ENCODE measurements at regions not wholly inside any gene's neighbourhood (a gene's known extent, or its start where the extent isn't known, plus 50 kb on each side); places are given as distances from the start of the nearest gene placed in this dataset.

DNA sequence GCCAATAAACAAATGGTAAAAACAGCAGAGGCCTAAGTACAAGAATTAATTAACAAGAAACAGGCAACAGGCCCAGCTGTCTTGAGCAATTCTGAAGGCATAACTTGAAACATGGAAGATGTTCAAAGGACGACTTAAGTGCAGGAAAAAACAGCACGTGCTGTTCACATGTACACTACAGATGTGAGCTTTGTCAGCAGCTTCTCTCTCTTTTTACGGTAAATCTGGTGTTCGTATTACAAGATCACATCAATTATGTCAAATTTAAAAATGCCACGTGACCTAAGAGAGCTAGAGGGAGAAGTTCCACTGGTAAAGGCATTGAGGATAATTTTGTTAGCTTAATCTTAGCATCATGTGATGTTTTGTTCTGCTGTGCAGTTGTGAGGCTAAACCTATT lies 281.1 kb downstream of the PSAT1 start:
- H3K4me3 ChIP-seq (ENCODE audit: low read length) = no peak overlapping the region
- DNase-seq (ENCODE audit: low read depth, low spot score) = no peak

DNA sequence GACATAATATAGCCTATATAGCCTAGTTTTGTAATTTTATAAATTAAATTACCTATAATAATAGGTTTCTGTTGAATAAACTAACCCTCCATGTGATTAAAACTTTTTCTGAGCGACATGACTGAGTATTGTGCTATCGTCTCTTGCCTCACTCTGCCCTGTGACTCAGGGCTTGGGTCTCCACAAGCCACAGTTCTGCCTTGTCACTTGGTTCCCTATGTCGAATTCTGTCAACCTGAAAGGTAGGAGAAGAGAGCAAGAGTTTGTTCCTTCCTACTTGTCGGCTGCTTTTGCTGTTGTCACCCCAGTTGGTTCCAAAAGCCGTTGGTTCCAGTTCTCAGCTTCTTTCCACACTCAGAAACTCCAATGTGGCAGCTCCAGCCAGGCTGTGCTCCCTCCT lies 285.9 kb downstream of the PSAT1 start:
- DNase-seq (ENCODE audit: low read depth, low spot score) = no peak
- no peak overlapping the region for H3K4me3 ChIP-seq (ENCODE audit: low read length)

DNA sequence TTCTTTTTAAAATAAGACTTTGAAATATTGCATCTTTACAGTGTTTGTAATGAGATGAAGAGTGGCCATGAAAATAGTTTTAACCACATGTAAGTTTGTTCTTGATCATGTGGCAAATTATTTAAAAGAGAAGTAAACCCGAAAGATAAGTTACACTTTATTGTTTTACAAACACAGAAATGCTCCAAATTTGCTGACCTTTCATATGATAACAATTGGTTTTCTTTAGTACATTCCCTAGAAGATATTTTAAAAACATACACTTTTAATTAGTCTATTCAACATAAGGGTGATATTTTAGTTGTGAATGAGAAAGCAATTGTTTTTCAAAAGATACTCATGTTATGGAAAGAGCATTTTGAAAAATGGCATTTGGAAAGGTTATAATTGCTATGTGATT lies 287.7 kb downstream of the PSAT1 start:
- DNase-seq (ENCODE audit: low read depth, low spot score) = no peak
- no peak overlapping the region for H3K4me3 ChIP-seq (ENCODE audit: low read length)

DNA sequence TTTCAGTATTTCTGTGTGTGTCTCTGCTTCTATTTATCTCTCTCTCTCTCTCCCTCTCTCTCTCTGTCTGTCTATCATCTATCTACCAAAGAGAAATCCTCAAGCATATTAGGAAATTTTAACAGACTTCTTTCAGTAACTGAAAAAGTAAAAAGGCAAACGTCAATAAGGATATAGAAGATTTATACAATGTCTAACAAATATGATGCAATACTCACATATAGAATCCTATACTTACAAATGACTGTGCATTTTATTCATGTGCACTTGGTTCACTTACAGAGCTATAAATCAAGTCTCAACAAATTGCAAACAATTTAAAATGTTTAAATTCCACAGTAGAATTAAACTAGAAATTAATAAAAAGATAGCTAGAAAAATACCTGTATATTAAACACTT lies 289.0 kb downstream of the PSAT1 start:
- no peak for DNase-seq (ENCODE audit: low read depth, low spot score)
- no peak overlapping the region for H3K4me3 ChIP-seq (ENCODE audit: low read length)

DNA sequence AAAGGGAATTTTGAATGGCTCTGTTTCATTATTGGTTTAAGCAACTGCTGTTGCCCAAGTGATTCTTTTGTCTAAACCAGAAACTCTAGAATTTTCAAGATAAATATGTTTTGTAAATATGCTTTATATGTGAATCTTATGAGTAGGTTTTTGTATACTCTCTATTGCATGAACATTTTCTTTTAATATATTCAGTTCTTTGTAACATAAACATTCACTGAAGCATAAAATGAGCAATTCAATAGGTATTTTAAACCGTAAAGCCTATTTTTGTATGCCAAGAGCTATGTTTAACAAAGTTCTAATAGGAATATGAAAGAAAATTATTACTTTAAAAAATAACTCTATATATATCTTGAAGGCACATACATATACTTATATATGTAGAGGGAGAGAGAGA lies 293.1 kb downstream of the PSAT1 start:
- H3K4me3 ChIP-seq (ENCODE audit: low read length) = no peak overlapping the region
- DNase-seq (ENCODE audit: low read depth, low spot score) = no peak

DNA sequence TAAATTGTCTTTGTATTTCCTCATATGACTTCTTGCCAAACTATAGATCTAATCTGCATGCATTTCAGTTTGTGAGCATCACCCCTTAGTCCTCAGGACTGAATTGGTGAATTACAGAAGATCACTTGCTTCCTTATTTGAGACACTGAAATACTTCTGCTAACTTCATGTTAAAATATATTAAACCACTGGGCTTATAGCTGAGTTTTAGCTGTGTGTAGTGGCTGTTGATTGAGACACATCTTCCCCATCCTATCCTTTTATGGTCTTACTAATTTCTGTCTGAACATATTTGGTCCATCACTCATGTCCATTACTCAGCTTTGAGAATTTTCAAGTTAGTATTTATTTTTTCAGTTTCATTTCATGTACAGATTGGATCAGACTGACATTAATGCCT lies 295.9 kb downstream of the PSAT1 start:
- H3K4me3 ChIP-seq (ENCODE audit: low read length) = no peak overlapping the region
- DNase-seq (ENCODE audit: low read depth, low spot score) = no peak

DNA sequence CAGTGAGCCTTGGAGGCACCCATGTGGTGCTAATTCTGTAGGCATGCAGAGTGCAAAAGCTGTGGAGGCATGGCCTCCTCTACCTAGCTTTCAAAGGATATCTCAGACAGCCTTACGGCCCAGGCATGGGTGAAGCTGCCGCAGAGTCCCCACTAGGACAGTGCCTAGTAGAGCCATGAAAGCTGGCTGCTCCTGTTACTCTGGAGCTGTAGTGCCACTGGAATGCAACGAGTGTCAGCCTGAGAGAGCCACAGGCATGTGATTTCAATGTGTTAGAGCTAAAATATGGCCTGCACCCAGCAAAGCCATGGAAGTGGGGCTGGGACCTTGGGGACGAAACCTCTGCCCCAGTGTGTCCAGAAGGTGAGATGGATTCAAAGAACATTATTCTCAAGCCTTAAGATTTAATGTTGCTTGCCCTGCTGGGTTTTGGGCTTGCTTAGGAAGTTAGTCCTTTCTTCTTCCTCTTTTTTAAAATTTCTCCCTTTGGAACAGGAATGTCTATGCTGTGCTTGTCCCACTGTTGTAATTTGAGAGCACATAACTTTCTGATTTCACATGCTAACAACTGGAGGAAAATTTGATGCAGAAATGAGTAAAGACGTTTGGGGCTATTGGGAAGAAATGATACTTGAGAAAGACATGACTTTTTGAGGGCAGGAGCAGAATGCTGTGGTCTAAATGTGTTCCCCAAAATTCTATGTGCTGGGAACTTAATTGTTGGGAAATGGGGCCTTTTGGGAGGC lies 298.4 kb downstream of the PSAT1 start:
- DNase-seq (ENCODE audit: low read depth, low spot score) = no peak
- H3K4me3 ChIP-seq (ENCODE audit: low read length) = no peak overlapping the region

DNA sequence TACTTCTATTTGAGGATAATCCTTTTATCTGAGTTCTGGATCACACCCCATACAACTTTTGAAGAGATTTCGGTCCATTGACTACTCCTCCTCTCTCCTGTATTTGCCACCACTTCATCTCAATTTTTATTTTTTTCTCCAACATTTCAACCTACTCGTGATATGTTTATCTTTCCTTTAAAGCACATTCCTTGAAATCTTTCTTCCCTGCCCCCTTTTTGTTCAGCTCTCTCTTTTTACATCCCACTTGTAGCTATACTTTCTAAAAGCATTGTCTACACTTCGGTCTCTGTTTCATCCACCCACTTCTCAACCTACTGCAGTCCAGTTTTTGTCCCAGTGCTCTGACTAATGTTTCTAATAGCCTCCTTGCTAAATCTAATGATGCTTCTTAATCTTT lies 299.4 kb downstream of the PSAT1 start:
- no peak overlapping the region for H3K4me3 ChIP-seq (ENCODE audit: low read length)
- no peak for DNase-seq (ENCODE audit: low read depth, low spot score)

DNA sequence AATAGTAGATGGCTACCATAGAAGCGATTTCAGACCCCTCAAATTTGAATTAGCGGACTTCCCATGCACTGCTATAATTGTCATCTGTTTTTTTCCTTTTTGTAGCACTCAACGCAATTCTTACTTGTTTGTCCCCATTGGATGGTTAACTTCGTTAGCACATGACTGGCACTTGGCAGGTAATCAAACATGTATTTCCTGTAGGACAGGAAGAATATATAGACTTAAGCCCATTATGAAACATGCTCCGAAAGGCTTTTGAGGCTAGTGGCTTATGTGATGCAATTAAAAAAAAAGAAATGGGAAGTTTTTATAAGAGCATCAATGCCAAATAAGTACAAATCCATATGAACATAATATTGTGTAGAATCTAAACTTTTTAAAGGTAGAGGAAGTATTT lies 301.2 kb downstream of the PSAT1 start:
- no peak overlapping the region for H3K4me3 ChIP-seq (ENCODE audit: low read length)
- DNase-seq (ENCODE audit: low read depth, low spot score) = no peak

DNA sequence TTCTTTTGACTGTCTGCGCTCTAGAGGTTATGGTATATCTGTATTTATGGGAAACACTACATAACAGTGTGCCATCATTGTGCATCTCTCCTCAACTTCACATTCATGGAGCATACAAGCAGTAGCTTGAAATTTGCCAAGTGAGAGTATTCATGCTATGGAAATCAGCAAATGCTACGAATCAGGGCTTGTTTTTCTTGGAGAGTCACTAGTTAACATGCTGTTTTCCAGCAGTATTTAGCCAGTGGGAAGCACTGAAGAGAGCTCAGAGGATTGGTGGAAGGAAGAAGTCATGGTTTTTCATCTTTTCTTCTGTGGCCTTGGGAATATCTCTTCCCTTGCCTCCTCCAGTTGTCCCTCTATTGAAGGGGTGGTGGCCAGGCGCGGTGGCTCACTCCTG lies 303.0 kb downstream of the PSAT1 start:
- DNase-seq (ENCODE audit: low read depth, low spot score) = no peak
- H3K4me3 ChIP-seq (ENCODE audit: low read length) = no peak overlapping the region

DNA sequence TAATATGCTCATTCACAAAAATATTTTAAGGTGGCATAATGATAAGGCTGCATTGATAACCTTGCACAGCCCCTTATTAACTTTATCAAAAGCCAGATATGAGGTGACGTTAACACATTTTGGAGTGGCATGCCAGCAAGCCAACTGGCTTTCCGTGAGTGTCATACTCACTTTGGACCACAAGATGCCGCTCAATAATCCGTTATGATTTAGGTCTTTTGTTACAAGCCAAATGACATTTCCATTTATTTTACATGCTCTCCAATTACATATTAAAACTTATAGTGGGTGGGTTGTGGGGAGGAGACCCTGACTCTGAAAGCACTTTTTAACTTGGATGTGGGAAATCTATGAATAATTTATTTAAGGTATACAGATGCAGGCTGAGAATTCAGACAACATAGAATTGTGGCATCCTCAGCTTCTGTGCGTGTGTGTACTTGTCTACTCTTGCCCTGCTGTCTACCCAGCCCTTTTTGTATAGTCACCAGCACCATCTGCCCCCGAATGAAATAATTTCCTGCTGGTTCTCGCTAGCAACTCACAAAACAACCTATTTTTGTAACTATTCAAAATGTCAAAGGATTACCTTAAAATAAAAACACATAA lies 305.1 kb downstream of the PSAT1 start:
- no peak overlapping the region for H3K4me3 ChIP-seq (ENCODE audit: low read length)
- DNase-seq (ENCODE audit: low read depth, low spot score) = peak; percentile 36

DNA sequence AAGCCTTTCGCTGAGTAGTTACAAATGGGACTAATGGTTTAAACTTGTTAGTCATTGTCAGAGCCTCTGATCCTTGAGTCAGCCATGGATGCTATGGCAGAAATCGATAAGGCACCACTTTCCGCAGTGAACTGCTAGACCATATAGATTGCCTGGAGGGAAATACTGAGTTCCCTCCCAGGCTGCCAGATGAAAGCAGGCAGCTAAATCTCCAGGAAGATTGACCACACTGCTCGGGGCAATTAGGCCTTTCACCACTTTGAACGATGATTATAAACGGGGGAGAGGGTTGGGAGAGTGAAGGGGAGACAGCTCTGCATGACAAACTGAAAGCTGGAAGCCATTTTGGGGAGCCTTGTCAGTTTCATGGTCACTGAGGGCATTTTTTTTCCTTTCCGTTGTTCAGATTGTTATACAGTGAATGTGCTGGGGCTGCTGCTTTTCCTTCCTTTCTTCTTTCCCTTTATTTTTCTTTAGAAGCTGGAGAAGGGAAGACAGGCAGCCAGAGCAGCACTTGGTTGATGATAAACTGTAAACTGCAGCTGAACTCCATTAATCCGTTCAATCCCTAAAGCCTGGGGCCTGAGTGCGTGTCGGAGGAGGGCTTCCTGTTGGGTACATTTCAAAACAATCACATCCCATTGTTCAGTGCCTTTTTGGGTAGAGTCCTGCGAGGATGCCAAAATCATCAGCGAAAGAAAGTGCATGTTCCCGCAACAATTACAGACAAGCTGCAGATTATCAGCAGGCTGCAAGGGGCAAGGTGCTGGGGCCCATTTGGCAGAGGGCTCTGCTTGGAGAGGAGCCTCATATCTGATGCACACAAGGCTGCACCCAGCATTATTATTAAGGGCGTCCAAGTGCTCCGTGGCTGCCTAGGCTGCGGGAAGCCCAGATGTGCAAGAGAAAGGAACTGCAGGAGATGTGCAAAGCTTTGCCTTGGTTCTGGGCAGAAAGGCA lies 308.4 kb downstream of the PSAT1 start:
- DNase-seq (ENCODE audit: low read depth, low spot score) = no peak
- H3K4me3 ChIP-seq (ENCODE audit: low read length) = no peak overlapping the region

DNA sequence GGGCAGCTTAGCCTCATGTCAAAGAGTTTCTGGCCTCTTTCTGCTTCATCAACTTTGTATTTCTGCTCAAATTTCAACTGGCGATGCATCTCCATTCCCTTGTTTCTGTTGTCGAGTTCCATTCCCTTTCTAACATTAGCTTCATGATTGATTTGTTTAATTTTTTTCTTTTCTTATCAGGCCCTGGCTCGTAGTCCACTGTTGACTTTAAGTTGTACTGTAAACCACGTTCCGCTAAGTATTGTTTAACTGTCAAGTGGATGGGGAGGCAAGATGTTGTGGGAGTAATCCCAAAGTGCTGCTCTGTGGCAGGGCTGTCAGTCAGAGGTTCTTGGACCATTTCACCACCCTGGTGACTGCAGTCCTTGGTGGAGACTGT lies 309.1 kb downstream of the PSAT1 start:
- no peak overlapping the region for H3K4me3 ChIP-seq (ENCODE audit: low read length)
- no peak for DNase-seq (ENCODE audit: low read depth, low spot score)

DNA sequence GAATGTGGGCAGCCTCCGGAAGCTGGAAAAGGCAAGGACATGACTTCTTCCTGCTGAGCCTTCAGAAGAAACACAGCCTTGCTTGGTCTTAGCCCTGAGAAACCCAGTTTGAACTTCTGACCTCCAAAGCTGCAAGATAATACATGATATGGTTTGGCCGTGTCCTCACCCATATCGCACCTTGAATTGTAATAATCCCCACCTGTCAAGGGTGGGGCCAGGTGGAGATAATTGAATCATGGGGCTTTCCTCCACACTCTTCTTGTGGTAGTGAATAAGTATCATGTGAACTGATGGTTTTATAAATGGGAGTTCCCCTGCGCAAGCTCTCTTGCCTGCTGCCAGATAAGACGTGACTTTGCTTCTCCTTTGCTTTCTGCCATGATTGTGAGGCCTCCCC lies 310.9 kb downstream of the PSAT1 start:
- no peak overlapping the region for H3K4me3 ChIP-seq (ENCODE audit: low read length)
- no peak for DNase-seq (ENCODE audit: low read depth, low spot score)

DNA sequence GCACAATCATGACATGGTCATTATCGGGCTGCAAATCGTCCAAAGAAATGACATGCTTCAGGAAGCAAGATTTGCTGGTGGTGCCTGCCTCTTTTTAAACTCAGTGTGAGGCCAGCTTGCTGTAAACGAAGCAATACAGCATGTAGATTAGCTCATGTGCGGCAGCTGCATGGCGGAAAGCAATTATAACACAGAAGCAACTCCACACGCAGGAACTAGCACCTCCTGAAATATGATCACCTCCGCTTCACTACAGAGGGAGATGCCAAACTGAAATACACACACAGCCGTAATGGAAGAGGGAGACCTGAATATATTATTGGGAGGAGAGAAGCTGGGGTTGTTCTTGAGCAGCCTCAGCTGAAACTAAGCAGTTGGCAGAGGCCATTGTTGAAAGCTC lies 312.5 kb downstream of the PSAT1 start:
- no peak overlapping the region for H3K4me3 ChIP-seq (ENCODE audit: low read length)
- no peak for DNase-seq (ENCODE audit: low read depth, low spot score)

DNA sequence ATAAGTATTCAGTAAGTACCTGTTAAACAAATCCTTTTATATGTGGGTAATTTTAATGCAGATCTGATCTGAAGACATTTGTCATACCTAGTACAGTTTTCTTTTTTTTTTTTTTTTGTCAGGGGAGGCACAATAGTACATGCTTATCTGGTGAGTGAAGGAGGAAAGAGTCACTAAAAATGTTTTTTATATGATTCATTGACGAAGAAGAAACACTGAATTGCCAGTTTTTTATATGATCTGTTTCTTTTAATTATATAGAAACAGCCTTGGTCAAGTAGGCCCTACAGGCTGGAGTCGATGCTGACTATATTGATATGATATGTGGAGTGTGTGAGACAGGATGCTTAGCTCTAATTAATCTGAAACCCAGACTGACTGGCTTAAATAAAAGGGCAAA lies 315.2 kb downstream of the PSAT1 start:
- no peak for DNase-seq (ENCODE audit: low read depth, low spot score)
- no peak overlapping the region for H3K4me3 ChIP-seq (ENCODE audit: low read length)

DNA sequence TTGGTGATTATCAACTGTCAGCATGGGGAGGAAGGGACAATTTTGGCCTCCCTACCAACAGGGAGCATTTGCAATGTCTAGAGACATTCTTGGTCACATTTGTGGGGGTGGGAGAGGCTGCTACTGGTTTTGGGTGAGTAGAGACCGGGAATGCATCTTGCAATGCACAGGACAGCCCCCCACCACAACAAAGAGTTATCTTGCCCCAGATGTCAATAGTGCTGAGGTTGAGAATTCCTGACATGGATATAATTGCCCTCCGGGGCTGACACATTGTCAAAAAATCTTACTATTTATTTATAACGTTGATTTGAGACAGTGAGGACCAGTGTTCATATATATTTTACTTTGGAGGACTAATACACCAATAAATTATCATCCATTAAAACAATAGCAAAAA lies 316.1 kb downstream of the PSAT1 start:
- no peak for DNase-seq (ENCODE audit: low read depth, low spot score)
- H3K4me3 ChIP-seq (ENCODE audit: low read length) = no peak overlapping the region

DNA sequence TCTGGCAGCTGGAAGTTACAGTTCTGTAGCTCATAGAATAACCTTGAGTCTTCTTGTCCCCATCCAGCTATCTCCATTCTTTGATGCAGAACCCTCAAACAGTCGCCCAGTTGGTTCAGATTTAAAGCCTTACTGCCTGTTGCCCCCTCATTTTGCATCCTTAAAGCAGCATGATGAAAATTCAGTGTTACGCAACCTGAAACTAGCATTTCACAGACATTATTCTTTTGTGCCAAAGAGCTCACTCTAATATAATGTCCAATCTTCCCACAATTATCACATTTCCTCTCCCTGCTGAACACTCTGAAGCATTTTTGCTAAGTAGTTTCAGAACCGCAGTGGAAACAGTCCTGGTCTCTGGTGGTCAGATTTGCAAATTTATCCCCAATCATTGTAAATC lies 318.0 kb downstream of the PSAT1 start:
- DNase-seq (ENCODE audit: low read depth, low spot score) = no peak
- no peak overlapping the region for H3K4me3 ChIP-seq (ENCODE audit: low read length)

DNA sequence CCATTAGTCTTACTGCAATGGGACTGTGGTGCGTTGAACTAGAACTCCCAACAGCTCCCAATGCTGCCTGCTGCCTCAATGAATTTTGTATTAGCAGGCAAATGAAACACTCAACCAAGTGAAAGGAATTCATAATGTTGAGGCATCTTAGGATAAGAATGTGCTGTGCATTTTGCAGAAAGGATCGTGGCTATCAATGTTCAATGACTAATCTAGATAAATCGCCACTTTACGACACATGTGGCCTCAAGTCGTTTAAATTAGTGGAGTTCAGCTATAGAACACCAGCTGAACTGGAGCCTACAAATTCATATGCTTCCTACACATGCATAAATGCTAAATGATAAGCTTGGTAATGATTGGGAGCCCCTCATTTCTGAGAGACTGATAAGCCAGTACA lies 318.4 kb downstream of the PSAT1 start:
- DNase-seq (ENCODE audit: low read depth, low spot score) = no peak
- H3K4me3 ChIP-seq (ENCODE audit: low read length) = no peak overlapping the region

DNA sequence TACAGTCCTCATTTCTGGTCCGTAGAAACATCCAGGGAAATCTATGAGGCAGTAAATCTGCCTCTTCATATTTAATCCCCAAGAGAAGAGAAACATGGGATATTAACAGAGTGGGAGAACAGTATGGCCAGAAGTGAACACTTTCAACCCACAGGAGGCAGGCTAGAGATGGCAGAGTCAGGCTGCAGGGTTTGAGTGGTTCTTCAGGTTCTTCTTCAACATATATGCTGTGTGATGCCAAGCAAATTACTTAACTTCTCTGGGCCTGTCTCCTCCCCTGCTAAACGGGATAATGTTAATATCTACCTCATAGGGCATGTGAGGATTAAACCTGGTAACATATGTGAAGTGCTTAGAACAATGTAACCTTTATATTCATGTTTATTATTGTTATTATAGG lies 321.8 kb downstream of the PSAT1 start:
- DNase-seq (ENCODE audit: low read depth, low spot score) = no peak

More for the DNA sequence above, 321.8 kb downstream of the PSAT1 start:
- no peak overlapping the region for H3K4me3 ChIP-seq (ENCODE audit: low read length)

Data from Jurkat, Clone E6-1 (cell line).